ENCODE measurements at regions not wholly inside any gene's neighbourhood (a gene's known extent, or its start where the extent isn't known, plus 50 kb on each side); places are given as distances from the start of the nearest gene placed in this dataset.
"Not testable (repeated sequence)": the region's sequence is repeated elsewhere in the genome, so short reads cannot be mapped to it uniquely, and the experiment has no call there.

DNA sequence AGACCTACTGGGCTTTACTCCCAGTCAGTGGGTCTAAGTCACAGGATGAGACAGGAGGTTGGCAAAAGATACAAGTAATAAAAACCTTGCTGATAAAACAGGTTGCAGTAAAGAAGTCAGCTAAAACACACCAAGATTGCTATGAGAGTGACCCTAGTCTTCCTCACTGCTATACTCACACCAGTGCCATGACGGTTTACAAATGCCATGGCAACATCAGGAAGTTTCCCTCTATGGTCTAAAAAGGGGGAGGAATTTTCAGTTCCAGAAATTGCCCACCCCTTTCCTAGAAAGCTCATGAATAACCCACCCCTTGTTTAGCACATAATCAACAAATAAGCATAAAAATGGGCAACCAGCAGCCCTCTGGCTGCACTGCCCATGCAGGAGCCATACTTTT lies 966.7 kb upstream of the ROBO1 start:
- ATAC-seq = no peak

DNA sequence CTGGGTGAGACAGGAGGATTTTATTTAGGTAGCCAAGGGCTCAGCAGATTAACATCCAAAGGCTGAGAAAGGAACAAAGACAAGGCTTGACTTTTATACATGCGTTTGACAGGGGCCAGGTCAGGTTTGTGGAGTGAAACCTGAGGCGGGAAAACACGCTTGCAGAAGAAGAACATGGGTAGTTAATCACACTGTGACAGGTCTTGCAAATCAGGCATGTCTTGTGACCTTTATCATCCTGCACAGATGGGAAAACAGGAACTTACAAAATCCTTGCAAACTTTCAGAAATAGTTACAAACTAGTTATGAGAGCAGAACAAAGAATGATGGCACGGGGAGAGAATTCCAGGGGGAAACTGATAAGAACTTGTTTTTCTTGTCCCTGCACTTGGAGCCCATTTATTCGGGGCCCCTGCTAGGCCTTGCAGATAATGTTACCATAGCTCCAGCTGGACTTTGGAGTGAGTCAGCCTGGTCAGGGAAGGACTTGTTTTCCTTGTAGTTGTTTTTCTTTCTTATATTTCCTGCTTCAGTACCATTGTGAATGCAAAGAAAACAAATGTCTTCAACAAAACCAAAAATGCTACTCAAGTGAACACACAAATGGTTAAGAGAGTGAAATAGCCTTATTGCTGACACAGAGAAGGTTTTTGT lies 965.9 kb upstream of the ROBO1 start:
- no peak for DNase-seq
- Histone ChIP-seq H3K27ac (no peak overlapping the region), H3K9me3 (peaks cover 0 to 5% (median 0%) of the 10 kb centered on the region in 12 donors), H3K27me3 (no peaks in the 10 kb centered on the region), H3K4me1 (no peaks in the 10 kb centered on the region), H3K36me3 (no peaks in the 10 kb centered on the region), H3K4me3 (no peak overlapping the region)
- intact Hi-C loops (cut with DNase I) = no loop called here
- 27 to 39% (median 32%) methylated on average over 5 of the region's 5 CpGs for WGBS, 4 donors
- no peak for TF ChIP-seq POLR2A (IDR thresholded peaks at IDR 0.05)
- TF ChIP-seq, protein P1, sequence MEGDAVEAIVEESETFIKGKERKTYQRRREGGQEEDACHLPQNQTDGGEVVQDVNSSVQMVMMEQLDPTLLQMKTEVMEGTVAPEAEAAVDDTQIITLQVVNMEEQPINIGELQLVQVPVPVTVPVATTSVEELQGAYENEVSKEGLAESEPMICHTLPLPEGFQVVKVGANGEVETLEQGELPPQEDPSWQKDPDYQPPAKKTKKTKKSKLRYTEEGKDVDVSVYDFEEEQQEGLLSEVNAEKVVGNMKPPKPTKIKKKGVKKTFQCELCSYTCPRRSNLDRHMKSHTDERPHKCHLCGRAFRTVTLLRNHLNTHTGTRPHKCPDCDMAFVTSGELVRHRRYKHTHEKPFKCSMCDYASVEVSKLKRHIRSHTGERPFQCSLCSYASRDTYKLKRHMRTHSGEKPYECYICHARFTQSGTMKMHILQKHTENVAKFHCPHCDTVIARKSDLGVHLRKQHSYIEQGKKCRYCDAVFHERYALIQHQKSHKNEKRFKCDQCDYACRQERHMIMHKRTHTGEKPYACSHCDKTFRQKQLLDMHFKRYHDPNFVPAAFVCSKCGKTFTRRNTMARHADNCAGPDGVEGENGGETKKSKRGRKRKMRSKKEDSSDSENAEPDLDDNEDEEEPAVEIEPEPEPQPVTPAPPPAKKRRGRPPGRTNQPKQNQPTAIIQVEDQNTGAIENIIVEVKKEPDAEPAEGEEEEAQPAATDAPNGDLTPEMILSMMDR (IDR thresholded peaks at IDR 0.05) = no peak
- peak in 1 of 4 donors; percentile 46 for ATAC-seq

More for the DNA sequence above, 966.7 kb upstream of the ROBO1 start:
- Histone ChIP-seq H3K4me1 (no peaks in the 10 kb centered on the region), H3K9me3 (peaks cover 0 to 4% (median 0%) of the 10 kb centered on the region in 12 donors), H3K4me3 (no peak overlapping the region), H3K27ac (no peak overlapping the region), H3K36me3 (no peaks in the 10 kb centered on the region), H3K27me3 (no peaks in the 10 kb centered on the region)
- intact Hi-C loops (cut with DNase I) = no loop called here
- no peak for DNase-seq
- no peak for TF ChIP-seq POLR2A (IDR thresholded peaks at IDR 0.05)
- TF ChIP-seq, protein P1 (IDR thresholded peaks at IDR 0.05) = no peak
- 67 to 89% (median 72%) methylated on average over 1 of the region's 1 CpG for WGBS, 4 donors

DNA sequence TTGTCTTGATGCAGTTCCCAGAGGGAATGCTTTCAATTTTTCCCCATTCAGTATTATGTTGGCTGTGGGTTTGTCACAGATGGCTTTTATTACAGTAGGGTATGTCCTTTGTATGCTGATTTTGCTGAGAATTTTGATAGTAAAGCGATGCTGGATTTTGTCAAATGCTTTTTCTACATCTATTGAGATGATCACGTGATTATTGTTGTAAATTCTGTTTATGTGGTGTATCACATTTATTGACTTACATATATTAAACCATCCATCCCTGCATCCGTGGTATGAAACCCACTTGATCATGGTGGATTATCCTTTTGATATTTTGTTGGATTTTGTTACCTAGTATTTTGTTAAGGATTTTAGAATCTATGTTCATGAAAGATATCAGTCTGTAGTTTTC lies 959.8 kb upstream of the ROBO1 start:
- H3K36me3 ChIP-seq; intact Hi-C loops (cut with DNase I); H3K4me1 ChIP-seq; ATAC-seq; H3K27ac ChIP-seq; H3K27me3 ChIP-seq; H3K9me3 ChIP-seq; DNase-seq; H3K4me3 ChIP-seq: not testable (repeated sequence)
- WGBS, 4 donors = 79 to 86% (median 81%) methylated on average over 3 of the region's 3 CpGs

DNA sequence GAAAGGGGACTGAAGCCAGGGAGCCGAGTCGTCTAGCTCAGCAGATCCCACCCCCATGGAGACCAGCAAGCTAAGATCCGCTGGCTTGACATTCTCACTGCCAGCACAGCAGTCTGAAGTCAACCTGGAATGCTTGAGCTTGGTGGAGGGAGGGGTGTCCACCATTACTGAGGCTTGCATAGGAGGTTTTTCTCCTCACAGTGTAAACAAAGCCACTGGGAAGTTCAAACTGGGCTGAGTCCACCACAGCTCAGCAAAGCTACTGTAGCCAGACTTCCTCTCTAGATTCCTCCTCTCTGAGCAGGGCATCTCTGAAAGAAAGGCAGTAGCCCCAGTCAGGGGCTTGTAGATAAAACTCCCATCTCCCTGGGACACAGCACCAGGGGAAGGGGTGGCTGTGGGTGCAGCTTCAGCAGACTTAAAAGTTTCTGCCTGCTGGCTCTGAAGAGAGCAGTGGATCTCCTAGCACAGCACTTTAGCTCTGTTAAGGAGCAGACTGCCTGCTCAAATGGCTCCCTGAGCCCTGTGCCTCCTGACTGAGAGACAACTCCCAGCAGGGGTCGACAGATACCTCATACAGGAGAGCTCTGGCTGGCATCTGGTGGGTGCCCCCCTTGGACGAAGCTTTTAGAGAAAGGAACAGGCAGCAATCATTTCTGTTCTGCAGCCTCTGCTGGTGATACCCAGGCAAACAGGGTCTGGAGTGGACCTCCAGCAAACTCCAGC lies 942.0 kb upstream of the ROBO1 start:
- H3K27ac ChIP-seq; H3K4me3 ChIP-seq; intact Hi-C loops (cut with DNase I); H3K4me1 ChIP-seq; ATAC-seq; H3K27me3 ChIP-seq; DNase-seq; H3K36me3 ChIP-seq: not testable (repeated sequence)
- WGBS, 4 donors = 71 to 91% (median 72%) methylated on average over 3 to 5 of the region's 5 CpGs
- peaks cover 0 to 14% (median 5%) of the 10 kb centered on the region in 12 donors for H3K9me3 ChIP-seq

DNA sequence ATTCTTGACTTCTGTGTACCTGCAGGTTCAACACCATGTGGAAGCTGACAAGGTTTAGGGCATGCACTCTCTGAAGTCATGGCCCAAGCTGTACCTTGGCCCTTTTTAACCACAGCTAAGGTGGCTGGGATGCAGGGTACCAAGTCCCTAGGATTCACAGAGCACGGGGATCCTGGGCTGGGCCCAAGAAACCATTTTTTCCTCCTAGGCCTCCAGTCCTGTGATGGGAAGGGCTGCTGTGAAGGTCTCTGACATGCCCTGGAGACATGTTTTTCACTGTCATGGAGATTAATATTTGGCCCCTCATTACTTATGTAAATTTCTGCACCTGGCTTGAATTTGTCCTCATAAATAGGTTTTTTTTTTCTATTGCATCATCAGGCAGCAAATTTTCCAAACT lies 937.5 kb upstream of the ROBO1 start:
- 70 to 92% (median 76%) methylated on average over 1 of the region's 1 CpG for WGBS, 4 donors
- intact Hi-C loops (cut with DNase I) = no loop called here
- no peak overlapping the region for H3K4me3 ChIP-seq
- TF ChIP-seq, protein P1 (IDR thresholded peaks at IDR 0.05) = no peak
- no peak for TF ChIP-seq POLR2A (IDR thresholded peaks at IDR 0.05)
- no peaks in the 10 kb centered on the region for H3K27me3 ChIP-seq
- H3K36me3 ChIP-seq = no peaks in the 10 kb centered on the region
- ATAC-seq (no peak), DNase-seq (no peak)
- no peak overlapping the region for H3K27ac ChIP-seq
- H3K9me3 ChIP-seq = peaks cover 0 to 27% (median 8%) of the 10 kb centered on the region in 12 donors
- H3K4me1 ChIP-seq = no peaks in the 10 kb centered on the region

All from heart left ventricle (tissue), 16 donors.